Gastroesophageal sphincter (tissue), 3 donors: ENCODE measurements at regions not wholly inside any gene's neighbourhood (a gene's known extent, or its start where the extent isn't known, plus 50 kb on each side); places are given as distances from the start of the nearest gene placed in this dataset.

Source experiments
- EP300 ChIP-seq: sonication (generic); formaldehyde crosslinking; IDR thresholded peaks from one replicate; pipeline ENCODE4 v1.6.1; 2017; ENCODE audit warnings: antibody characterized with exemption, mild to moderate bottlenecking
- POLR2A ChIP-seq, 2 donors: fragments of 450-650 bp; IDR thresholded peaks; one replicate each; pipeline ENCODE4 v1.6.1; 2017; ENCODE audit warnings: antibody characterized with exemption in 2 of 2, mild to moderate bottlenecking in 2 of 2, moderate library complexity in 1 of 2
- POLR2AphosphoS5 ChIP-seq: sonication (generic); formaldehyde crosslinking; IDR thresholded peaks from one replicate; pipeline ENCODE4 v1.6.1; 2017; ENCODE audit warnings: antibody characterized with exemption
- TF ChIP-seq, protein P1 (sequence below), 4 experiments: fragments of 200-600 bp in 2 of 4; fragments of 450-650 bp in 2 of 4; sonication (generic) in 1 of 4; IDR thresholded peaks; one replicate each; pipeline ENCODE4 v1.5.1; 2017 to 2019; ENCODE audit warnings: antibody characterized with exemption in 4 of 4, mild to moderate bottlenecking in 2 of 4, moderate library complexity in 2 of 4

DNA sequence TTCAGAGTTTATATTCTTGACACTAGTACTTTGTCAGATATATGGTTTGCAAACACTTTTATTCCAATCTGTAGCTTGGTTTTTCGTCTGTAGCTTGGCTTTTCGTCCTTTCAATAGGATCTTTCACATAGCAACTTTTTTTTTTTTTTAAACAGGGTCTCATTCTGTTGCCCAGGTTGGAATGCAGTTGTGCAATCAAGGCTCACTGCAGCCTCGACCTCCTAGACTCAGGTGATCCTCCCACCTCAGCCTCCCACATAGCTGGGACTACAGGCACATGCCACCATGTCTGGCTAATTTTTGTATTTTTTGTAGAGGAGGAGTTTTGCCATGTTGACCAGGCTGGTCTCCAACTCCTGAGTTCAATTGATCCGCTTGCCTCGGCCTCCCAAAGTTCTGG, 460.4 kb upstream of the SOX5 start:
- TF ChIP-seq, protein P1, sequence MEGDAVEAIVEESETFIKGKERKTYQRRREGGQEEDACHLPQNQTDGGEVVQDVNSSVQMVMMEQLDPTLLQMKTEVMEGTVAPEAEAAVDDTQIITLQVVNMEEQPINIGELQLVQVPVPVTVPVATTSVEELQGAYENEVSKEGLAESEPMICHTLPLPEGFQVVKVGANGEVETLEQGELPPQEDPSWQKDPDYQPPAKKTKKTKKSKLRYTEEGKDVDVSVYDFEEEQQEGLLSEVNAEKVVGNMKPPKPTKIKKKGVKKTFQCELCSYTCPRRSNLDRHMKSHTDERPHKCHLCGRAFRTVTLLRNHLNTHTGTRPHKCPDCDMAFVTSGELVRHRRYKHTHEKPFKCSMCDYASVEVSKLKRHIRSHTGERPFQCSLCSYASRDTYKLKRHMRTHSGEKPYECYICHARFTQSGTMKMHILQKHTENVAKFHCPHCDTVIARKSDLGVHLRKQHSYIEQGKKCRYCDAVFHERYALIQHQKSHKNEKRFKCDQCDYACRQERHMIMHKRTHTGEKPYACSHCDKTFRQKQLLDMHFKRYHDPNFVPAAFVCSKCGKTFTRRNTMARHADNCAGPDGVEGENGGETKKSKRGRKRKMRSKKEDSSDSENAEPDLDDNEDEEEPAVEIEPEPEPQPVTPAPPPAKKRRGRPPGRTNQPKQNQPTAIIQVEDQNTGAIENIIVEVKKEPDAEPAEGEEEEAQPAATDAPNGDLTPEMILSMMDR (IDR thresholded peaks at IDR 0.05): no peak
- TF ChIP-seq EP300 (no peak), POLR2AphosphoS5 (no peak), POLR2A (IDR thresholded peaks at IDR 0.05) (no peak)
